Esophagus mucosa (tissue), 1 donor: ENCODE measurements at regions not wholly inside any gene's neighbourhood (a gene's known extent, or its start where the extent isn't known, plus 50 kb on each side); places are given as distances from the start of the nearest gene placed in this dataset.
"Not testable (repeated sequence)": the region's sequence is repeated elsewhere in the genome, so short reads cannot be mapped to it uniquely, and the experiment has no call there.

Experiments
- ATAC-seq: fragments of 200-7000 bp; cut with Tn5 transposase; one replicate; pipeline ENCODE4 v1.9.1; 2020
- donor health status: DM: yes; HTN: yes; CAD: no.

- ATAC-seq: no peak
Measured at GRCh38 chrX:26851981-26852380, 611.2 kb downstream of the PPP4R3C start.

- ATAC-seq: no peak
Measured at GRCh38 chrX:26848511-26848910, 614.6 kb downstream of the PPP4R3C start.

- ATAC-seq: no peak
Measured at GRCh38 chrX:26845056-26845455, 618.1 kb downstream of the PPP4R3C start.

- no peak for ATAC-seq
Measured at GRCh38 chrX:26822448-26822847, 606.5 kb downstream of the MAGEB5 start.

- no peak for ATAC-seq
Measured at GRCh38 chrX:26789751-26790150, 573.8 kb downstream of the MAGEB5 start.

GRCh38 chrX:26788402-26788998 lies 572.5 kb downstream of the MAGEB5 start:
- ATAC-seq: no peak

- ATAC-seq: no peak
Measured at GRCh38 chrX:26783512-26784225, 567.7 kb downstream of the MAGEB5 start.

GRCh38 chrX:26778320-26778888 lies 562.4 kb downstream of the MAGEB5 start:
- ATAC-seq: no peak

- ATAC-seq: no peak
Measured at GRCh38 chrX:26762253-26762652, 546.3 kb downstream of the MAGEB5 start.

- ATAC-seq: not testable (repeated sequence)
Measured at GRCh38 chrX:26755760-26756159, 539.8 kb downstream of the MAGEB5 start.

- no peak for ATAC-seq
Measured at GRCh38 chrX:26747877-26748276, 531.9 kb downstream of the MAGEB5 start.

GRCh38 chrX:26722666-26723428 lies 506.9 kb downstream of the MAGEB5 start:
- no peak for ATAC-seq

- no peak for ATAC-seq
Measured at GRCh38 chrX:26672571-26672970, 456.6 kb downstream of the MAGEB5 start.

- ATAC-seq: no peak
Measured at GRCh38 chrX:26670521-26670920, 454.6 kb downstream of the MAGEB5 start.

GRCh38 chrX:26664919-26665318 lies 448.9 kb downstream of the MAGEB5 start:
- ATAC-seq: no peak

GRCh38 chrX:26653050-26653449 lies 437.1 kb downstream of the MAGEB5 start:
- ATAC-seq: no peak

GRCh38 chrX:26651755-26652154 lies 435.8 kb downstream of the MAGEB5 start:
- no peak for ATAC-seq

- ATAC-seq: no peak
Measured at GRCh38 chrX:26649534-26649933, 433.6 kb downstream of the MAGEB5 start.

- no peak for ATAC-seq
Measured at GRCh38 chrX:26631385-26631784, 415.4 kb downstream of the MAGEB5 start.

GRCh38 chrX:26613956-26614355 lies 398.0 kb downstream of the MAGEB5 start:
- no peak for ATAC-seq

- no peak for ATAC-seq
Measured at GRCh38 chrX:26606971-26607370, 391.0 kb downstream of the MAGEB5 start.

GRCh38 chrX:26597981-26598380 lies 382.0 kb downstream of the MAGEB5 start:
- no peak for ATAC-seq

GRCh38 chrX:26590849-26591248 lies 374.9 kb downstream of the MAGEB5 start:
- no peak for ATAC-seq
